ENCODE measurements at regions not wholly inside any gene's neighbourhood (a gene's known extent, or its start where the extent isn't known, plus 50 kb on each side); places are given as distances from the start of the nearest gene placed in this dataset.

DNA sequence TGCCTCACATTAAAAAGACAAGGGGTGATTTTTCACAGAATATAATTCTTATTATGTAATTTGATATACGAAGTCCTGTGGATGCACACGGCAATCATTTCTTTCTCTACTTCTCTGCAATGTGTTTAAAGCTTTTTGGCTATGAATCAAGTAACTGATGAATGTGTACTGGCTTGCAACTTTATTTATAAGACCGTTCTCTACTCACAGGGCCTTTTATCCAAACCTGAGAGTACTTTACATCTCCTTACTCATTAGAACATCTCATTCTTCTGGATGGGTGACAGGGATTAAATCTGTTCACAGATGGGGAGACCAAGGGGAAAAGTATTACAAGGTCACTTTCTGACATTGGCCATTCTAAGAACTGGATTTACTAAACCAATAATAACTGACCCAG lies 215.8 kb upstream of the DIO2 start:
- no peaks in the 10 kb centered on the region for H3K9me2 ChIP-seq (replicated peaks; ENCODE audit: low read length)
- H3K4me2 ChIP-seq (ENCODE audit: low read length) = no peak overlapping the region
- no peak overlapping the region for H3K27ac ChIP-seq (ENCODE audit: low read length)
- H3K27me3 ChIP-seq (ENCODE audit: low read length) = no peaks in the 10 kb centered on the region
- DNase-seq = no peak
- no peaks in the 10 kb centered on the region for H3K79me2 ChIP-seq (ENCODE audit: low read length)
- intact Hi-C loops (cut with micrococcal nuclease) = no loop called here
- peaks cover 4% of the 10 kb centered on the region for H3F3A ChIP-seq (ENCODE audit: low read length, unreplicated experiment)
- ChIA-PET POLR2A (ENCODE audit: unreplicated experiment) (no interaction called here), CTCF (no interaction called here)
- no peaks in the 10 kb centered on the region for H4K20me1 ChIP-seq (ENCODE audit: low read length)
- H3K9ac ChIP-seq (ENCODE audit: low read length) = no peak overlapping the region
- H2AFZ ChIP-seq (ENCODE audit: low read length) = no peak overlapping the region
- BruUV-seq (replicated peaks) = no TSS peak
- H3K4me3 ChIP-seq (ENCODE audit: low read length) = no peak overlapping the region
- ATAC-seq = no peak
- no peaks in the 10 kb centered on the region for H3K36me3 ChIP-seq (ENCODE audit: low read depth, low read length)
- H3K4me1 ChIP-seq (ENCODE audit: insufficient read depth, low read length) = peaks cover 16% of the 10 kb centered on the region
- H3K9me3 ChIP-seq (ENCODE audit: low read length) = no peaks in the 10 kb centered on the region
- TF ChIP-seq EZH2 (IDR thresholded peaks at IDR 0.05; ENCODE audit: low read length, unreplicated experiment) (no peak), EZH2phosphoT487 (IDR thresholded peaks at IDR 0.05; ENCODE audit: borderline replicate concordance, low read length) (no peak)
- TF ChIP-seq, protein P1, sequence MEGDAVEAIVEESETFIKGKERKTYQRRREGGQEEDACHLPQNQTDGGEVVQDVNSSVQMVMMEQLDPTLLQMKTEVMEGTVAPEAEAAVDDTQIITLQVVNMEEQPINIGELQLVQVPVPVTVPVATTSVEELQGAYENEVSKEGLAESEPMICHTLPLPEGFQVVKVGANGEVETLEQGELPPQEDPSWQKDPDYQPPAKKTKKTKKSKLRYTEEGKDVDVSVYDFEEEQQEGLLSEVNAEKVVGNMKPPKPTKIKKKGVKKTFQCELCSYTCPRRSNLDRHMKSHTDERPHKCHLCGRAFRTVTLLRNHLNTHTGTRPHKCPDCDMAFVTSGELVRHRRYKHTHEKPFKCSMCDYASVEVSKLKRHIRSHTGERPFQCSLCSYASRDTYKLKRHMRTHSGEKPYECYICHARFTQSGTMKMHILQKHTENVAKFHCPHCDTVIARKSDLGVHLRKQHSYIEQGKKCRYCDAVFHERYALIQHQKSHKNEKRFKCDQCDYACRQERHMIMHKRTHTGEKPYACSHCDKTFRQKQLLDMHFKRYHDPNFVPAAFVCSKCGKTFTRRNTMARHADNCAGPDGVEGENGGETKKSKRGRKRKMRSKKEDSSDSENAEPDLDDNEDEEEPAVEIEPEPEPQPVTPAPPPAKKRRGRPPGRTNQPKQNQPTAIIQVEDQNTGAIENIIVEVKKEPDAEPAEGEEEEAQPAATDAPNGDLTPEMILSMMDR (conservative IDR thresholded peaks at IDR 0.05; ENCODE audit: low read depth, low read length) = no peak

DNA sequence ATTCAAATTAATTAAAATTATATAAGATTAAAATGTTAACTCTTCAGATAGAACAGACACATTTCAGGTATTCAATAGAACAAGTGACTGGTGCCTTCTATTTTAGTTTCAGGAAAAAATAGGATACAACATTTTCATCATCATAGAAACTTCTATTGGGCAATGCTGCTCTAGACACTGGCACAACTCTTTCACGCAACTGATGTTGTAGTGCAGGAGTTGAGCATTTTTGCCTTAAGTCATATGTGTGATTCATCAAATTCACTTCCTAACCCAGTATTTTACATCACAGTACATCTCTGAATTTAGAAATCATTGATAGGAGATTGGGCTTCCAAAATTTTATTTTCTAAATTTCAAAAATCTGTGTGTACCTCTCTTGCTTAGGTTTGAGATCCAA lies 215.4 kb upstream of the DIO2 start:
- Histone ChIP-seq H3K9ac (ENCODE audit: low read length) (no peak overlapping the region), H3K4me1 (ENCODE audit: insufficient read depth, low read length) (peaks cover 16% of the 10 kb centered on the region), H3K27me3 (ENCODE audit: low read length) (no peaks in the 10 kb centered on the region), H4K20me1 (ENCODE audit: low read length) (no peaks in the 10 kb centered on the region), H3K9me2 (replicated peaks; ENCODE audit: low read length) (no peaks in the 10 kb centered on the region), H3K4me3 (ENCODE audit: low read length) (no peak overlapping the region), H2AFZ (ENCODE audit: low read length) (no peak overlapping the region), H3K4me2 (ENCODE audit: low read length) (no peak overlapping the region), H3K79me2 (ENCODE audit: low read length) (no peaks in the 10 kb centered on the region), H3K27ac (ENCODE audit: low read length) (no peak overlapping the region), H3K36me3 (ENCODE audit: low read depth, low read length) (no peaks in the 10 kb centered on the region), H3K9me3 (ENCODE audit: low read length) (no peaks in the 10 kb centered on the region), H3F3A (ENCODE audit: low read length, unreplicated experiment) (peaks cover 4% of the 10 kb centered on the region)
- no peak for TF ChIP-seq EZH2 (IDR thresholded peaks at IDR 0.05; ENCODE audit: low read length, unreplicated experiment)
- TF ChIP-seq, protein P1 (conservative IDR thresholded peaks at IDR 0.05; ENCODE audit: low read depth, low read length) = no peak
- no peak for TF ChIP-seq EZH2phosphoT487 (IDR thresholded peaks at IDR 0.05; ENCODE audit: borderline replicate concordance, low read length)
- DNase-seq (peak; percentile 18), ATAC-seq (no peak)
- ChIA-PET CTCF (no interaction called here), POLR2A (ENCODE audit: unreplicated experiment) (no interaction called here)
- intact Hi-C loops (cut with micrococcal nuclease) = no loop called here
- no TSS peak for BruUV-seq (replicated peaks)

DNA sequence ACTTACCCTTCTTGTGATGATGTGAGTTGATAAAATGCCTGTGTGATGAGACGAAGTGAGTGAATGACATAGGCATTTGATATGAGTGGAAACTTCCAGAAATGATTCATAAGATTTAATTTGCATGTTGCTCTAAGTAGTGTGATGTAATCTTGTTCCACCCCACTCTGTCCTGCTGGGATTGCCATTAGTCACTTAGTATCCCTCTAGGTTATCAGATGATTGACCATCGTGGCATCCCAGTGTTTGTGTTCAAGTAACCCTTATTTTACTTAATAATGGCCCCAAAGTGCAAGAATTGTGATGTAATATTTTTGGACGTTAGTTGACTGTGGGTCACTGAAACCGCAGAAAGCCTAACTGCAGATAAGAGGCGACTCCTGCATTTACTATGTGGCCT lies 214.4 kb upstream of the DIO2 start:
- BruUV-seq (replicated peaks) = no TSS peak
- Histone ChIP-seq H3K9ac (ENCODE audit: low read length) (no peak overlapping the region), H2AFZ (ENCODE audit: low read length) (no peak overlapping the region), H3K4me3 (ENCODE audit: low read length) (no peak overlapping the region), H3K36me3 (ENCODE audit: low read depth, low read length) (no peaks in the 10 kb centered on the region), H3K9me3 (ENCODE audit: low read length) (no peaks in the 10 kb centered on the region), H3K79me2 (ENCODE audit: low read length) (no peaks in the 10 kb centered on the region), H3F3A (ENCODE audit: low read length, unreplicated experiment) (peaks cover 4% of the 10 kb centered on the region), H3K4me1 (ENCODE audit: insufficient read depth, low read length) (peaks cover 16% of the 10 kb centered on the region), H3K27me3 (ENCODE audit: low read length) (no peaks in the 10 kb centered on the region), H3K9me2 (replicated peaks; ENCODE audit: low read length) (no peaks in the 10 kb centered on the region), H3K27ac (ENCODE audit: low read length) (peak overlapping the region; percentile 43), H3K4me2 (ENCODE audit: low read length) (peak overlapping the region; percentile 35), H4K20me1 (ENCODE audit: low read length) (no peaks in the 10 kb centered on the region)
- ChIA-PET CTCF (no interaction called here), POLR2A (ENCODE audit: unreplicated experiment) (no interaction called here)
- TF ChIP-seq EZH2phosphoT487 (IDR thresholded peaks at IDR 0.05; ENCODE audit: borderline replicate concordance, low read length) (no peak), EZH2 (IDR thresholded peaks at IDR 0.05; ENCODE audit: low read length, unreplicated experiment) (no peak)
- TF ChIP-seq, protein P1 (conservative IDR thresholded peaks at IDR 0.05; ENCODE audit: low read depth, low read length) = no peak
- peak; percentile 92 for DNase-seq
- intact Hi-C loops (cut with micrococcal nuclease) = no loop called here
- peak; percentile 96 for ATAC-seq
